ENCODE measurements at regions not wholly inside any gene's neighbourhood (a gene's known extent, or its start where the extent isn't known, plus 50 kb on each side); places are given as distances from the start of the nearest gene placed in this dataset.

DNA sequence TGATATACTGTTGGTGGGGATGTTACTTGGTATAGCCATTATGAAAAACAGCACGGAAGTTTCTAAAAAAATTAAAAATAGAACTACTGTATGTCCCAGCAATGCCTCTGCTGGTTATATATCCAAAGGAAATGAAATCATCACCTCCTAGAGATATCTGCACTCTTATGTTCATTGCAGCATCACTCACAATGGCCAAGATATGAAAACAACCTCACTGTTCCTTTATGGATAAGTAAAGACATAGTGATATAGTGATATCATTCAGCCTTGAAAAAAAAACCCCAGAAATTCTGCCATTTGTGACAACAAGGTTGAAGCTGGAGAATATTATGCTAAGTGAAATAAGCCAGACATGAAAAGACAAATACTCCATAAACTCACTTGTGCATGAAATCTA is 543.8 kb upstream of the SLIT2 start:
- H3K4me1 ChIP-seq: no peaks in the 10 kb centered on the region
- TF ChIP-seq, protein P1, sequence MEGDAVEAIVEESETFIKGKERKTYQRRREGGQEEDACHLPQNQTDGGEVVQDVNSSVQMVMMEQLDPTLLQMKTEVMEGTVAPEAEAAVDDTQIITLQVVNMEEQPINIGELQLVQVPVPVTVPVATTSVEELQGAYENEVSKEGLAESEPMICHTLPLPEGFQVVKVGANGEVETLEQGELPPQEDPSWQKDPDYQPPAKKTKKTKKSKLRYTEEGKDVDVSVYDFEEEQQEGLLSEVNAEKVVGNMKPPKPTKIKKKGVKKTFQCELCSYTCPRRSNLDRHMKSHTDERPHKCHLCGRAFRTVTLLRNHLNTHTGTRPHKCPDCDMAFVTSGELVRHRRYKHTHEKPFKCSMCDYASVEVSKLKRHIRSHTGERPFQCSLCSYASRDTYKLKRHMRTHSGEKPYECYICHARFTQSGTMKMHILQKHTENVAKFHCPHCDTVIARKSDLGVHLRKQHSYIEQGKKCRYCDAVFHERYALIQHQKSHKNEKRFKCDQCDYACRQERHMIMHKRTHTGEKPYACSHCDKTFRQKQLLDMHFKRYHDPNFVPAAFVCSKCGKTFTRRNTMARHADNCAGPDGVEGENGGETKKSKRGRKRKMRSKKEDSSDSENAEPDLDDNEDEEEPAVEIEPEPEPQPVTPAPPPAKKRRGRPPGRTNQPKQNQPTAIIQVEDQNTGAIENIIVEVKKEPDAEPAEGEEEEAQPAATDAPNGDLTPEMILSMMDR (IDR thresholded peaks at IDR 0.05): no peak
- H3K27me3 ChIP-seq (ENCODE audit: low read depth): no peaks in the 10 kb centered on the region
- H3K27ac ChIP-seq: no peak overlapping the region
- H3K36me3 ChIP-seq: no peaks in the 10 kb centered on the region
- DNase-seq (no peak), ATAC-seq (no peak)
- intact Hi-C loops (cut with DNase I): no loop called here
- no peaks in the 10 kb centered on the region for H3K9me3 ChIP-seq
- no peak overlapping the region for H3K4me3 ChIP-seq

DNA sequence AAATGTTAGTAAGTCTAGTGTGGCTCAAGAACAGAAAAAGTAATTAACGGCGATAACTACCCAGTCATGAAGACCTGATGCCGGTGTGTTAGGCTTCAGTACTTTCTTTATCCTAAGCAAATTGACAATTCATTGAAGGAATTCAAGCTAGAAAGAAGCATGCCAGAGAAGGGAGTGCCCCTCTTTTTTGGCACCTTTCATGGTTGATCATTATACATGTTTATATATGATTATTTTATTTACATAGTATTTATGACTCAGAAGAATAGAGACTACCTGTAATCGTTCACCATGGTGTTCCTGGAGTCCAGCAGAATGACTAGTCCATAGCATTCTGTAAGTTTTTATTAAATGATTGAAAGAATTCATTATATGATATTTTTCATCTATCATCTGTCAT is 548.3 kb upstream of the SLIT2 start:
- H3K36me3 ChIP-seq: no peaks in the 10 kb centered on the region
- intact Hi-C loops (cut with DNase I): no loop called here
- TF ChIP-seq, protein P1 (IDR thresholded peaks at IDR 0.05): no peak
- H3K27ac ChIP-seq: no peak overlapping the region
- no peak for DNase-seq
- ATAC-seq: no peak
- H3K9me3 ChIP-seq: no peaks in the 10 kb centered on the region
- no peaks in the 10 kb centered on the region for H3K4me1 ChIP-seq
- no peaks in the 10 kb centered on the region for H3K27me3 ChIP-seq (ENCODE audit: low read depth)
- H3K4me3 ChIP-seq: no peak overlapping the region

DNA sequence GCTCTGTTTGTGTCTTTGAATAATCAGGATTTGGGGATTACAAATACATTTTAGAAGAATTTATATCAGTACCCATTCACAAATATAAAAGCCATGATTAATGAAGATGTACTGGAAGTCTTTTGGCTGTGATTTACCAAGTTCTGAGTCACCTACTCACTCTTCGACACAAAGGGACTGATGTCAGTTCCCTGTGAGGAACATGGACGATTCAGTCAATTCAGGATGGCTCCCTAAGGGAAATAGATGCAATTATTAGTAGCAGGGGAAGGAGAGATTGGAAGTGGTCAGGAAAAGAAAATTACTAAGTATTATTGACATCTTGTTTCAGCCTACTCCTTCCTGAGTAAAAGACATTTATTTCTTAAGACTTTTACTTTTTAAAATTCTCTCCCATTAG is 550.7 kb upstream of the SLIT2 start:
- intact Hi-C loops (cut with DNase I): no loop called here
- H3K4me1 ChIP-seq: no peaks in the 10 kb centered on the region
- no peaks in the 10 kb centered on the region for H3K27me3 ChIP-seq (ENCODE audit: low read depth)
- H3K36me3 ChIP-seq: no peaks in the 10 kb centered on the region
- ATAC-seq (no peak), DNase-seq (no peak)
- H3K27ac ChIP-seq: no peak overlapping the region
- no peaks in the 10 kb centered on the region for H3K9me3 ChIP-seq
- TF ChIP-seq, protein P1 (IDR thresholded peaks at IDR 0.05): no peak
- no peak overlapping the region for H3K4me3 ChIP-seq

DNA sequence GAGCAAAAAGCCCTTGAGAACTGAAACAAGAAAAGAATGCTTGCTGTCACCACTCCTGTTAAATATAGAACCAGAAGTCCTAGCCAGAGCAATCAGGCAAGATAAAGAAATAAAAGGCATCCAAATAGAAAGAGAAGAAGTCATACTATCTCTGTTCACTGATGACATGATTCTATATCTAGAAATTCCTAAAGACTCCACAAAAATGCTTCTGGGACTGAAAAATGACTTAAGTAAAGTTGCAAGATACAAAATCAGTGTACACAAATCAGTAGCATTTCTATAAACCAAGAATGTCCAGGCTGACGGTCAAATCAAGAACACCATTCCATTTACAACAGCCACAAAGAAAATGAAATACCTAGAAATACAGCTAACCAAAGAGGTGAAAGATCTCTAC is 552.7 kb upstream of the SLIT2 start:
- intact Hi-C loops (cut with DNase I): no loop called here
- TF ChIP-seq, protein P1 (IDR thresholded peaks at IDR 0.05): no peak

DNA sequence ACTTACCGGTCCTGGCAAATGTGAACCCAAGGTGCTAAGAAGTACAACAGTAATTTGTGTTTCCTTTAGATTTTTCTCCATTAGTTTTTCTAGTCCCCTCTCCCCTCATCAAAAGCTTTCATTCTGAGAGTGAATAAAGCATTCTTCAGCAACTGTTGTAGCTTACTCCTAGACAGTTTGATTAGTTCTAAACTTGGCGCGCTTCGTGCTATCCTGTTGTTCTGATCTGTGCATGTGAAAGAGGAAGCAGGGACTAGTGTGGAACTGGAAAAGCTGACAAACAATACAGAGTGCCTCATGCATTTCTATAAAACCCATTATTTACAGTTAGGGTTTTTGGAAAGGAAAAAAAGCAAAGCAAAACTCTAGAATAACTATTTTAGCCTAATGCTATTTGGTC is 556.9 kb upstream of the SLIT2 start:
- no peaks in the 10 kb centered on the region for H3K4me1 ChIP-seq
- no peak overlapping the region for H3K27ac ChIP-seq
- H3K27me3 ChIP-seq (ENCODE audit: low read depth): no peaks in the 10 kb centered on the region
- H3K9me3 ChIP-seq: no peaks in the 10 kb centered on the region
- intact Hi-C loops (cut with DNase I): no loop called here
- DNase-seq (no peak), ATAC-seq (no peak)
- no peaks in the 10 kb centered on the region for H3K36me3 ChIP-seq
- TF ChIP-seq, protein P1 (IDR thresholded peaks at IDR 0.05): no peak
- no peak overlapping the region for H3K4me3 ChIP-seq

More for the DNA sequence above, 552.7 kb upstream of the SLIT2 start:
- Histone ChIP-seq H3K36me3 (no peaks in the 10 kb centered on the region), H3K4me3 (no peak overlapping the region), H3K9me3 (no peaks in the 10 kb centered on the region), H3K27me3 (ENCODE audit: low read depth) (no peaks in the 10 kb centered on the region), H3K4me1 (no peaks in the 10 kb centered on the region), H3K27ac (no peak overlapping the region)
- no peak for DNase-seq
- no peak for ATAC-seq

Measured in lower lobe of right lung (tissue), 2 donors.